NCI-H146 (cell line): ENCODE measurements at regions not wholly inside any gene's neighbourhood (a gene's known extent, or its start where the extent isn't known, plus 50 kb on each side); places are given as distances from the start of the nearest gene placed in this dataset.
"Not testable (repeated sequence)": the region's sequence is repeated elsewhere in the genome, so short reads cannot be mapped to it uniquely, and the experiment has no call there.

Source experiments
- DNase-seq: peaks from one replicate; lab custom pipeline; 2025; lab: John Stamatoyannopoulos, UW

DNA sequence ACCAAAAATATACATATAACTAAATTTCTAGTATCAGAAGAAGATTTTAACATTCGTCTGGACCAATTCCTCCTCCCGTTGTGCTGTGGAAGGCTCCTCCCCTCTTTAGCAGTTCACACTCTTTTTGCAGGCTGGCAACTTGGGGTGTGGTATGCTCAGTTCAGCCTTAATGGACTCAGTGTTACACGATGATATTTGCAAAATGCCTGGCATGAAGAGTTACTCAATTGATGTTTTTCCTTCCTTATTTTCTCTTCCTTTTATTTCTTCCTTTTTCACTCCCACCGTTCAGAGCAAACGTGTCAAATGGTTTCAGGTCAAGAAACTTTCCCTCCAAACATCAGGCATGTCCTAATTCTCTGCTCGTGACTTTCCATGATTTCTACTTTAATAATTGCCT, 248.3 kb downstream of the PHF14 start:
- DNase-seq: no peak

DNA sequence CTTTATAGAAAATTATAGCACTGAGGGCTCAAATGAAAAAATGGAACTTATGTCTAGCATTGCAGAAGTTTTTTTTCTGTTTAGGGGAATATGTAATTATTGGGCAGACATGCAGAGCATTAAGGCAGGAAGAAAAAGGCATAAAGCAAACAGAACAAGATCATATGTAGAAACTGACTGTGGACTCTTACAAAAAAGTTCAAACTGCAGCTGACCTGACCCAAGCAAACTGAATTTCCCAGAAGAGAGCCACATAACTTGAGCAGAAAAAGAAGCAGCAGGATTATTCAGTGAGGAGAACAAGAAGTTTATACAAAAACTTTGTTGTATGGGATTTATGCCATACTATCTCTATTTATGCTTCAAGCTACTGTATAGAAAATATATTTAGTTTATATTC, 250.9 kb downstream of the PHF14 start:
- DNase-seq: no peak

DNA sequence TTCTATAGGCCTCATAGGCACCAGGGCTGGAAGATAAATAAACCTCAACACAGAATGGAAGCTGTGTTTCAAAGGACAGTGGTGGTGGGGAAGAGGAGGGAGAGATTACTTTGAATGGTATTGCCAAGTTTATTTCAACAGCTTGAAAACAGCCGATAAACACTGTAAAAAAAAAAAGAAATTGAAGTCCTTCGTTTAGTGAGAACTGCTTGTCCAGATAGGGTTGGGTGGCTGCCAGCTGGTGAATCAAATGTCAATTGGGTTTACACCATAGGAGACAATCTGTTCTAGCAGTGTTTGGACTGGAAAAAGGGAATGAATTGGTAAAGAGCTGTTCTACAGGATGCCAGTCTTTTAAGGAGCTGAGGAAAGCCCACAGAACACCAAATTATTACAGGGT, 254.8 kb downstream of the PHF14 start:
- DNase-seq: peak; percentile 14

DNA sequence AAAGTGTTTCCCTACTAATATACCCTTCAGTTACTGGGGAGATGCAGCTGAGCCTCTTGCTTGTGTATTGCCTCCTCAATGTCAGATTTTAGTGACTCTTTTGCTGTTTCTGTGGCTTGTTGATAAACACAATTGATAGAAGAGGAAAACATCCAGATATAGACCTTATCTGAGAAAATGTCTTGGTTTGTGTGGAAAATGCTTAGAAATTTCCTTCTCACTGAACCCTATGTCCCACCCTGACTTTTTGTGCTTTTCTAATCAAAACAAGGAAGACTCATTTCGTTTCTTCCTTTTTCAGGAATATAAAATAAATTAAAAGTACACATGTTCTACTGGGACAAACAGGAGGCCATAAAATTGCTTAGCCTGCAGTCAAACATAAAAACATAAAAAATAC, 257.5 kb downstream of the PHF14 start:
- no peak for DNase-seq

DNA sequence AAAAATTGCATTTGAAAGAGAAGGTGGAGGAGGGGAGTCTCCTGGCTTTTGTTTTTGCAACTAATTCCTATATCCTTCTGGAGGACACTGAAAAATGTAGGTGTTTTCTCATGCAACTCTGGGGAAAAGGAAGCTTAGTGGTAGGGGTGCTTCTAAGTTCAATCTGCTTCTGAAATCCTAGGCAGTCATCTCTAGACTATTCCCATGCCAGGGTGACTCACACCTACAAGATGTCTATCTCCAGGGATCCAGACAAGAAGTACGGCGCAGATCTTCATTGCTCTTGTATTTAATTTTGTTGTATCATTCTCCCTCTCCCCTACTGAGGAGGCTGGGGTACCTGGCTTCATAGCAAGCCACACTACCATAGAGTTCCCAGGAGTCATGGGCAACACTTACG, 258.8 kb downstream of the PHF14 start:
- DNase-seq: no peak

DNA sequence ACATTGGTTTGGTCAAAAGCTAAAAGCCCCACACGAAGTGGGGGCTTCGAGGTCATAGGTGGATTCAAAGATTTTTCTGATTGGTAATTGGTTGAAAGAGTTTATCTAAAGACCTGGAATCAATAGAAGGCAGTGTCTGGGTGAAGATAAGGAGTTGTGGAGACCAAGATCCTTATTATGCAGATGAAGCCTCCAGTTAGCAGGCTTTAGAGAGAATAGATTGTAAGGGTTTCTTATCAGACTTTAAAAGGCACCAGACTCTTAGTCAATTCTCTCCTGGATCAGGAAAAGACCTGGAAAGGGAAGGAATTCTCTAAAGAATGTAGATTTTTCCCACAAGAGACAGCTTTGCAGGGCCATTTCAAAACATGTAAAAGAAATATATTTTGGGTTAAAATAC, 260.2 kb downstream of the PHF14 start:
- DNase-seq: no peak

DNA sequence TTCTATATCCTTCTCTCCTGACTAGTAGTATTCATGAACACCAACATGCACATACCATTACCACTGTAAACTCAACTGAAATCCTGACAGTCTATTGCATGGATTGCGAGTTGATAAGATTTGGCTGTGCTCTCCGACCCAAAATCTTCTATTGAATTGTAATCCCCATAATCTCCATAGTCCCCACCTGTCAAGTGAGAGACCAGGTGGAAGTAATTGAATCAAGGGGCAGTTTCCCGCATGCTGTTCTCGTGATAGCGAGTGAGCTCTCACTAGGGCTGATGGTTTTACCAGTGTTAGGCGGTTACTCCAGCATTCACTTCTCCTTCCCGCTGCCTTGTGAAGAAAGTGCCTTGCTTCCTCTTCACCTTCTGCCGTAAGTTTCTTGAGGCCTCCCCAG, 261.8 kb downstream of the PHF14 start:
- DNase-seq: no peak

DNA sequence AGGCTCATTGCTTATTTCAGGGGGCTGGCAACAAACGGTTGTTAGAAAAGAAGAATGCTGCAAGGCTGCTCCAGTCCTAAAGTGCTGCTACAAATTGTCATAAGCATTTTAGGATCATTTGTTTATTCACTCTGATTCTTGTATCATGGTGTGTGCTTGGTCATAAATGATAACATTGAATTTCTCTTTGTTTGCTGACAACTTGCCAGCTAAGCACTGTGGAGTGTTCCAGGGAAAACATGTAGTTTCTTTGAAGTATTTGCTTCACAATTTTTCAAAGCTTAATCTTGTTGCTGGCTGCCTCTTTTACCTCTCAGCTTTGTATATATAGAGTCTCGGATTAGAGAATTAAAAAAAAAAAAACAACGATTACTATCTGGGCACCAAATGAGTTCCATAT, 263.0 kb downstream of the PHF14 start:
- DNase-seq: no peak

DNA sequence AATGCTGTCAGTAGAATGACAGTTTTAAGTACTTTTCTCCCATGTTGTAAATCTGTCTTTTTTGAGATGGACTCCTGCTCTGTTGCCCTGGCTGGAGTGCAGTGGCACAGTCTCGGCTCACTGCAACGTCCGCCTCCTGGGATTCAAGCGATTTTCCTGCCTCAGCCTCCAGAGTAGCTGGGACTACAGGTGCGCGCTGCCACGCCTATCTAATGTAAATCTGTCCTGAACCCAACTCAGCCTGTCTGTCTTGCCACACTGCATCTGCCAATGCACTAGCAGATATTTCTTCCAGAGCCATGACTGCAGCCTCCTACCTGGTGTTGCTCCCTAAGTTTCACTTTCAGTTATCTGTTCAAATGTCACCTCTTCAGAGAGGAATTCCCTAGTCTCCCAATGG, 264.1 kb downstream of the PHF14 start:
- peak; percentile 17 for DNase-seq

DNA sequence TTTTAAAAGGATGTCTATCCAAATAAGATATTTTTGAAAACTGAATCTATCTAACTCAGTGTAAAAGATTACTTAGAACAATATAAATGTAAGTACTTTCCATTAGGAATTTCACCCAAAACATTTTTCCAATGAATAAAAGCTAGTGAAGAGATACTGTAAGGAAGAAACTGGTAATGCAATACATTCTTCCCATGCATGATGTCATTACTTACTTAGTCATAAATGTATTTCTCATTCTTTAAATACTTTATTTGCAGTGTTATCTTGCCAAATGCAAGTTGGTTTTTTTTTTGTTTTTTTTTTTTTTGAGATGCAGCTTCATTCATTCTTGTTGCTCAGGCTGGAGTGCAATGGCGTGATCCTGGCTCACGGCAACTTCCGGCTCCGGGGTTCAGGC, 265.6 kb downstream of the PHF14 start:
- no peak for DNase-seq

DNA sequence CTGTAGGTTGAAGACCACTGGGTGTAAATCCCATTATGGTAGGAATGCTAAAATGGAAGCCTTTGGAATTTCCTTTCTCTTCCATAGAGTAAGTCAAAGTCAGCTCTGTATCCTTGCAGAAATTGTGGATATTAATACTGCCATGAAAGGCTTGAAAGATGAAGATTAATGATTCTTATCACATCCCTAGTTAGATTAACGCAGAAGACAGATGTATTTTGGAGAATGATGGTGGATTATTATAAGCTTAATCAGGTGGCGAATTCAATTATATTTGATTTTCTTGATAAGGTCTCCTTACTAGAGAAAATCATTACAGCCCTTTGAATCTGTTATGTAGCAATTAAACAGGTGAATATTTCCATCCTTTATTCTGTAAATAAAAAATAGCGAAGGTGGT, 270.1 kb downstream of the PHF14 start:
- DNase-seq: no peak

DNA sequence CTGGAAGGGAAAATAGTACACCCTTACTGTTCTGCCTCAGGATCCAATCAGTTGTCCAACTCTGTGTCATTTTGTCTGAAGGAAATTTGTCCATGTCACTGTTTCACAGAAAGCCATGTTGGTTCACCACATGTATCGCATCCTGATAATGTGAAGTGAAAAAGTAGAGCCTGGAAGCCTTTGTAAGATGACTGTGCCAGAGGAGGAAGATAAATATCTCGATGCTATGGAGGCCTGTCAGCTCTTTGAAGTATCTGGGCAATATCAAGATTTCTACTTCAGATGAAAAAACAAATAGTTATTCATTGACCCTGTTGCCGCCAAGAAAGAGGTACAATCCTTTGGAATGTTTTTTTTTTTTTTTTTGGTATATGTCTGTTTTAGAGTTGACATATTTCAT, 270.5 kb downstream of the PHF14 start:
- DNase-seq: no peak

DNA sequence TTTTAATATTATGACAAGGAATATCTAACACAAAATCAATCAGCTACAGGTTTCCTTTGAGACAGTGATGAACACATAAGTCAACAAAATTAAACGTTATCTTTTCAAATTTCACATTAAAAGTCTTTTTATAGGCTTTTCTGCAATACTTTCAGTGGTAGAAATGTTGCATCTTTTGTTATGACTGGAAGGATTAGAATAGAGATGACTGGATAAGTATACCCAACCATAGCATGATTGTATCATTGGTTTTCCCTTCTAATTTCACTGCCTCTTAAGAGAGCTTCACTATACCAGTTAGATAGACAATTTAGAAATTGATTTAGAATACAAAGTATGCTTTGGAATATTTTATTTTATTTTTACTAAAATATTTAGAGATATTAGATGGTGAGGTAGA, 273.9 kb downstream of the PHF14 start:
- no peak for DNase-seq

DNA sequence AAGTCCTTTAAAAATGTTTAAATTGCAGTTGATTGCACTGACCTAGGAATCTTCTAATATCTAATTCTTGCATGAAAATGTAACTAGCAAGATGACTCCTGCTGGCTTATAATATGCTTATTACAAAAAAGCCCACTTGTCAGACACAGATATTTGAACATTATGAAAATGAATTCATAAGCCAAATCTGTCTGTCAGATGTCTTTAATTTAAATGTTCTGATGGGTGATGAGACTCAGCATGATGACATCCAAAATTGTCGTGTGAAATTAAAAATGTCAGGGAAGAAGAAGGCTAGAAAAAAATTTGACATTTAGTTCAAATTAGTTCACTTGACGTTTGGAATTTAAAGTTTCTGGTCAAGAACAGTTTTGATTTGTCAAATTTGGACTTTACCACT, 277.8 kb downstream of the PHF14 start:
- DNase-seq: no peak

DNA sequence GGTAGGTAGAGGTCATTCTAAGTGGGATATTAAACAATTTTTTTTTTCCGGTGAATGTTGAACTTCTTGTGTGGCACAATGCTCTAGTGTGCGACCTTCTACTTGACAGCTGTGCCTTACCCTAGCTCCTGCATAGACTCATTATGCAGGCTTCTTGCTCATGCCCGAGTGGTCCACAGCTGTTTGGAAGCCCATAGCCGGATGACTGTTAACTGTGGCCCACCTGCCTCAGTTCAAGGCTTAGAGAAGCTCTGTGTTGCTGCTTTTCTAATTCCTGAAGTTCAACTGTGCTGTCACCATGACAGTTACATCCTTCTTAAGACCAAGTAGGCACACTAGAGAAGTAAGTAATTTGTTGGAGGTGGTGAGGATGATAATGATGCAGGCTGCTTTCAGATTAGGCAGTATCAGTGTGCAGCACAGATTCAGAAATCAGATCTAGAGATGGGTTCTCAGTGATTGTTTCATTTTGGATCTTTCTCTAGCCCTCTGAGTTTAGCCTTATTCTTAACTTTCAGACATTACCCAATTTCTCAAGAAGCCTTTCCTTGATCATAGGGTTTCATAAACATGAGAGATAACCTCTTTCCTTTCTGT, 278.4 kb downstream of the PHF14 start:
- DNase-seq: no peak

DNA sequence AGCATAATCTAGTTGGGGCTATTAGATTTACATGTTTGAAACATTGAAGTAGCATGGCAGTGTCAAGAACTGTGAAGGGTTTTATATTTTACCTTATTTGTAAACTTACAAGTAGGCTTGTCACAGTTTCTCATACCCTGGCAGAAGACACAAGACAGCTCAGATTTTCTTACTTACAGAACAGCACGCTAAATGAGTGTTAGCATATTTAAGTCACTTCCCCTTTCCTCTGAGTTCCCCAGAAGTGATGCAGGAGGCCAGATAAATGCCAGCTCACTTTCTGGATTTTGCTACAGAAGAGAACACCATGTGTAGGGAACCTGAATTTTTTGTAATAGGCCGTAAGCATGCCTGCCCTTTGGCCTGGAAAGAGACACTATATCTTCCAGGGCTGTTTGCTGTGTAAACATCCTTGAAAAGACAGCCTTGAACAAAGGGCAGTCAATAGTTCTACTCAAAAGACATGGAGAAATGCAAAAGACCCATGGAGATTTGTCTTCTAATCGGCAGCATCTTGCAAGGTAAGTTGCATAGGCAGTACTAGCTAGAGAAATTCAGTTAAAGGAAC, 279.1 kb downstream of the PHF14 start:
- no peak for DNase-seq

DNA sequence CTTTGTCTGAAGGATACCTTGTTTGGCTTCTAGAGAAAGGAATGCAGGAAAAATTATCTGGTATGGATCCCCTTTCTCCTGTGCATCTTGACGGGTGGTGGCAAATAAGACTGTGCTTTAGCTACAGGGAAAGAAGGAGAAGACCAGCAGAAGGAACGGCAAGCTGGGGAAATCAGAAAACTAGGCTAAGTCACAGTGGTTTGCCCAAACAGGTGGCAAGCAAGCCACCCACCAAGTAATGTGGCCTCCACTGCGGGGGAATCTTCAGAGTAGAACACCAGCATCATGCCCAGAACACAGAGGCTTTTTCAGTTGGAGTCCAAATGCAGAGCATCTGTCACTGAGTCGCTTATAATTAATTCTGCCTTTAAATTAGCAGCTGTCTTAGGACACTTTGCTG, 282.8 kb downstream of the PHF14 start:
- no peak for DNase-seq

DNA sequence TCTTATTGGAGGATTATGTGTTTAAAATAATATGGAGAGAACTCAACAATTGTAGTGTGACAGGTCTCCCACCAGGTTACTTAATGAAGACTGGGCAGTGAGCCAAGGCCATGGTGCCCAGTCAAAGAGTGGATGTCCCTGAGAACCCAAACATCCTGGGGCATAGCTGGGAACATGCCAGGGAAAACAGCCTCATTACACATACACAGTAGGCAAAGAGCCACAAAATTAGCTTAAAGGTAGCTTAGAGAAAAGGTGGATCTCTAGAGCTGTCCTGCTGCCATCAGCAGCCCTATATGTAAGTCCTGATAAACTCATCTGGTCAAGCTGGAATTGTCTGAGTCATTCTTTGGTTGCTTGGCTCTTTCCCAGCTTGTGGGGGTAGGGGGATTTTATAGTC, 287.8 kb downstream of the PHF14 start:
- DNase-seq: peak; percentile 94

DNA sequence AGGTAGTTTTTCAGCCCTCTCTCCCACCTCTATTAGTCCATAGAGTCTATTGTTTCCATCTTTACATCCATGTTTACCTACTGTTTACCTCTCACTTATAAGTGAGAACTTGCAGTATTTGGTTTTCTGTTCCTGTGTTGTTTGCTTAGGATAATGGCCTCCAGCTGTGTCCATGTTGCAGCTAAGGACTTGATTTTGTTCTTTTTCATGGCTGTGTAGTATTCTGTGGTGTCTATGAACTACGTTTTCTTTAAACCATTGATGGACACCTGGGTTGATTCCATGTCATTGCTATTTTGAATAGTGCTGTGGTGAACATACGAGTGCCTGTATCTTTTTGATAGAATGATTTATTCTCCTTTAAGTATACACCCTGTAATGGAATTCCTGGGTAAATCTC, 292.4 kb downstream of the PHF14 start:
- no peak for DNase-seq

DNA sequence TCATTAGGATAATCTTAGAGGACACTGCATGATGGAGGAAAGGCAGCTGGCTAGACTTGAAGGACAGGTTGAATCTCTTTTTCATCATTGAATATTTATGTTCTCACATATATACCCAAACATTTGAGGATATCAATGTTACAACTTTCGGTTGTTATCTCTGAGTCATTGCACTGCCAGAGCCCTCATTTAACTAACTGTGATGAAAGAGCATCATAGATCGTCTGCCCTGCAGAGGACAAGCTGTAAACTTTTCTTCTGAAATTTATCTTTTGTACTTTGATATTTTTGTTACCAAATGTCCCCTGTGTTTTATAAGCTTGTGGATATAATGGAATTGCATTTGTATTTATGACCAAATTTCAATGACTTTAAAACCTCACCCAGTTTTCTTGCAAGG, 298.7 kb downstream of the PHF14 start:
- no peak for DNase-seq

DNA sequence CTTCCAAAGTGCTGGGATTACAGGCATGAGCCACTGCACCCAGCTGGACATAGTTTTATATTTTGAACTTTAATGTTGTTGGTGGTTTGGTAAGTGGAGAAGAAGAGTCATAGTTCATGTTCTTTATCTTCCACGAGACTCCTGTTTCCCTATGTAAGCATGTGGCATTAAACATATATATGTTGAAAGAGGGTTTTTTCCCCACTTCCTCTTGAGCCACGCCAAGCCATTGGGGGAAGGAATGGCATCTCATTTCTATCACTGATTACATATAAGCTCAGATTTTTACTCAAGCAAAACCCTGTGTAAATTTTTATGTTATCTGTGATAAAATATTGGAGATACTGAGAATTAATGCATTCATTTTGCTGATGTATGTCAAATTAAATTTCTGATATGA, 300.4 kb downstream of the PHF14 start:
- DNase-seq: no peak

DNA sequence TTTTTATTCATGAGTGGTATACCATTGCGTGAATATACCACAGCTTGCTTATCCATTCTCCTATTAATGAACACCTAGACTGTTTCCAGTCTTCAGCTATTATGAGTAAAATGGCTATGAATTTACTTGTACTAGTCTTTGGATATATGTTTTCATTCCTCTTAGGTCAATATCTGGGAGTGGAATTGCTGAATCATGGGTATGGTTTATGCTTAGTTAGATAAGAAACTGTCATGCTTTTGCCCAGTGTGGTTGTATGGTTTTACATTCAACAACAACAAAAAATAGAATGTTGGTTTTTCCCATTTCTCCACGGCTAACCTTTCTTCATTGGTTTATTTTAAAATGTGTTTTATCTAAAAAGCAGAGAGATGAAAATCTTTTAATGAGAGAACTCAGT, 308.3 kb downstream of the PHF14 start:
- DNase-seq: no peak

DNA sequence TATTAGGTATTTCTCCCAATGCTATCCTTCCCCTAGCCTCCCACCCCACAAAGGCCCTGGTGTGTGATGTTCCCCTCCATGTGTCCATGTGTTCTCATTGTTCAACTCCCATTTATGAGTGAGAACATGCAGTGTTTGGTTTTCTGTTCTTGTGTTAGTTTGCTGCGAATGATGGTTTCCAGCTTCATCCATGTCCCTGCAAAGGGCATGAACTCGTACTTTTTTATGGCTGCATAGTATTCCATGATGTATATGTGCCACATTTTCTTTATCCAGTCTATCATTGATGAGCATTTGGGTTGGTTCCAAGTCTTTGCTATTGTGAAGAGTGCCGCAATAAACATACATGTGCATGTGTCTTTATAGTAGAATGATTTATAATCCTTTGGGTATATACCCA, 309.9 kb downstream of the PHF14 start:
- not testable (repeated sequence) for DNase-seq

DNA sequence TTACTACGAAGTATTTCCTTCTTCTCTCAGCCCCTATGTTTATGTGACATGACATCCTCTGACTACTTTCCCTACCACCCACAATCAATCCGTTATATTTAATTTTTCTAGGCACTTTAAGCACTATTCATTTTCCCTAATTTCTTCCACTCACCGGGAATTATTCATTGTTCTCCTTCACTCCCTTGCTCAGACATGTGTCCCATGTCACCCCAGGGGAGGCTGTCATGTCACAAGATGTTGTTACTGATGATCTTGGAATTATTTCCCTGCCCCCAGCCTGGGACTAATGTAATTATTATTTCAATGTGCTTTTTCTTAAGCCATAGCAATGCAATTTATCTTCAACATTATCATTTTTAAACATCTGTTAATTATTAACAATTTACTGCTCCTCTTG, 317.2 kb downstream of the PHF14 start:
- DNase-seq: no peak

DNA sequence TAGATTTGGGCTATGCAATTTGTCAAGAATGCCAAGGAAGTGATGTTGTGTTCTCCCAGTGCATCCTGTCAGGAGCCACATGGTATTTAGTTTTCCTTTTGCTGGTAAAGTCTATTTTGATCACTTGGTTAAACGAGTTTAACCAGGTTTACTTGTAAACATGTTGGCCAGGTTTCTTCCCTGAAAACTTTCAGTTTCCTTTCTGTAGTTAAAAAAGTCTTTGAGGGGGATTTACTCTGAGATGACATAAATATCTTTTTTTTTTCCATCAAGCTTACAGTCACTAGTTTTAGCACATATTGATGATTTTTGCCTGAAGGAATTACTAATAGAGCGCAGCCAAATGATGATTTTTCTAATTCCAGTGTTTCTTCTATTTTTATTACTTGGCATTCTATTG, 320.5 kb downstream of the PHF14 start:
- no peak for DNase-seq
